Activated T-cell treated with anti-CD3 and anti-CD28 coated beads, Interleukin-2, amount 50 U/mL, for 4 hours (primary cell): ENCODE measurements at regions not wholly inside any gene's neighbourhood (a gene's known extent, or its start where the extent isn't known, plus 50 kb on each side); places are given as distances from the start of the nearest gene placed in this dataset.
"Not testable (repeated sequence)": the region's sequence is repeated elsewhere in the genome, so short reads cannot be mapped to it uniquely, and the experiment has no call there.

Experiments used
- ATAC-seq, 2 donors: fragments of 200-7000 bp; cut with Tn5 transposase; one replicate each; pipeline ENCODE4 v1.10.0; 2021
- DNase-seq: peaks from one replicate; pipeline ENCODE4 v3.0.0-alpha.2; 2020
- H3K27me3 Mint-ChIP-seq: one replicate; pipeline ENCODE4 v1.8.0; 2021; ENCODE audit warnings: low read depth, mixed read lengths
- H3K36me3 Mint-ChIP-seq: one replicate; pipeline ENCODE4 v1.8.0; 2022; ENCODE audit warnings: mixed read lengths; ENCODE audit not compliant: insufficient read depth
- H3K4me1 Mint-ChIP-seq: one replicate; pipeline ENCODE4 v1.8.0; 2021; ENCODE audit warnings: low read depth, mixed read lengths
- H3K4me3 Mint-ChIP-seq: one replicate; pipeline ENCODE4 v1.8.0; 2021; ENCODE audit warnings: mild to moderate bottlenecking, moderate library complexity, mixed read lengths
- H3K9me3 Mint-ChIP-seq: one replicate; pipeline ENCODE4 v1.8.0; 2021; ENCODE audit warnings: mixed read lengths

DNA sequence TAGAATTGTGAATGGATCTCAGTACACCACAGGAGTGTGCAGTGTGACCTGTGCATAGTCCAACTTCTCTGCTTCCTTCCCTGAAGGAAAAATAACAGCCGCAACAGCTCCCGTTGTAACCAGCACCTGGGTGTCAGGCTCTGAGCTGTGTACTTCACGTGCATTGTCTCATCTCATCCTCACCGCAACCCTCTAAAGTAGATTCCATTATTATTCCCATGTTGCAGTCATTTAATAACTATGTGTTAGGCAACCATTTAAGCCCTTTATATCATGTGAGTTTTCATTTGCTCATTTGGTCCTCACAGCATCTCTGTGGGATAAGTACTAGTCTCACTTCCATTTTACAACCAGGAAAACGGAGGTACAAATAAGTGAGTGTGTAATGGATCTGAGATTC is 247.0 kb upstream of the MAF start:
- DNase-seq (no peak), ATAC-seq (no peak)
- H3K27me3 Mint-ChIP-seq = peaks cover 6% of the 10 kb centered on the region
- no peak overlapping the region for H3K4me3 Mint-ChIP-seq
- H3K4me1 Mint-ChIP-seq = peaks cover 11% of the 10 kb centered on the region
- H3K36me3 Mint-ChIP-seq = no peaks in the 10 kb centered on the region
- no peaks in the 10 kb centered on the region for H3K9me3 Mint-ChIP-seq

GRCh38 chr16:79847101-79847500 is 246.6 kb upstream of the MAF start:
- peaks cover 11% of the 10 kb centered on the region for H3K4me1 Mint-ChIP-seq

DNA sequence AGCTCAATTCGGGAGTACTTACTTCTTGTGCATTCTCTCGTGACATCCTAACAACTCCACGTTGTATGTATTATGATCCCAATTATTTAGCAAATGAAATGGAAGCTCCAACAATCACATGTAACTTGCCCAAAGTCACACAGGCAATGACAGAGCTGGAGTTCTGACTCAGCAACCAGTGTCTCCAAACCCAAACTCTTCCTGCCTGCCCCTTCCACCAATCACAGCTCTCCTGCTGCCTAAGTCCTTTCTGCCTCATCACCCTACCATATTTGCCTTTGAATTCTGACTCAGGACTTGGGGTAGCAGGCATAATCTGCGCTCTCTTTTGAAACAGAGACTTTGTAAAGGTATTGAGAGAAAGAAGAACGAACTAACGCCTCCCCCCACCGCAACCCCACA is 245.2 kb upstream of the MAF start:
- H3K36me3 Mint-ChIP-seq = no peaks in the 10 kb centered on the region
- H3K4me1 Mint-ChIP-seq = peaks cover 11% of the 10 kb centered on the region
- H3K27me3 Mint-ChIP-seq = peaks cover 6% of the 10 kb centered on the region
- no peaks in the 10 kb centered on the region for H3K9me3 Mint-ChIP-seq
- DNase-seq (no peak), ATAC-seq (no peak)
- H3K4me3 Mint-ChIP-seq = no peak overlapping the region

More at GRCh38 chr16:79847101-79847500, 246.6 kb upstream of the MAF start:
- Mint-ChIP-seq H3K4me3 (no peak overlapping the region), H3K9me3 (no peaks in the 10 kb centered on the region), H3K36me3 (no peaks in the 10 kb centered on the region), H3K27me3 (peaks cover 6% of the 10 kb centered on the region)
- DNase-seq (no peak), ATAC-seq (no peak)

- Mint-ChIP-seq H3K4me3 (no peak overlapping the region), H3K27me3 (peaks cover 6% of the 10 kb centered on the region), H3K9me3 (no peaks in the 10 kb centered on the region), H3K4me1 (peaks cover 11% of the 10 kb centered on the region), H3K36me3 (no peaks in the 10 kb centered on the region)
- DNase-seq (no peak), ATAC-seq (no peak)
Observed at GRCh38 chr16:79845033-79845733, 244.6 kb upstream of the MAF start.

- no peak overlapping the region for H3K4me3 Mint-ChIP-seq
- H3K4me1 Mint-ChIP-seq = peaks cover 11% of the 10 kb centered on the region
- DNase-seq = no peak
- peaks cover 6% of the 10 kb centered on the region for H3K27me3 Mint-ChIP-seq
- no peaks in the 10 kb centered on the region for H3K9me3 Mint-ChIP-seq
- no peaks in the 10 kb centered on the region for H3K36me3 Mint-ChIP-seq
- ATAC-seq = no peak
Observed at GRCh38 chr16:79844603-79845002, 244.1 kb upstream of the MAF start.

GRCh38 chr16:79843631-79844043 is 243.1 kb upstream of the MAF start:
- peak; percentile 83 to 87 for ATAC-seq
- DNase-seq = no peak
- H3K27me3 Mint-ChIP-seq = peaks cover 6% of the 10 kb centered on the region
- no peaks in the 10 kb centered on the region for H3K36me3 Mint-ChIP-seq
- peaks cover 11% of the 10 kb centered on the region for H3K4me1 Mint-ChIP-seq
- H3K4me3 Mint-ChIP-seq = no peak overlapping the region
- no peaks in the 10 kb centered on the region for H3K9me3 Mint-ChIP-seq

GRCh38 chr16:79843145-79843544 is 242.6 kb upstream of the MAF start:
- no peak overlapping the region for H3K4me3 Mint-ChIP-seq
- H3K9me3 Mint-ChIP-seq = no peaks in the 10 kb centered on the region
- H3K4me1 Mint-ChIP-seq = peaks cover 11% of the 10 kb centered on the region
- peaks cover 6% of the 10 kb centered on the region for H3K27me3 Mint-ChIP-seq
- H3K36me3 Mint-ChIP-seq = no peaks in the 10 kb centered on the region
- DNase-seq (no peak), ATAC-seq (no peak)

DNA sequence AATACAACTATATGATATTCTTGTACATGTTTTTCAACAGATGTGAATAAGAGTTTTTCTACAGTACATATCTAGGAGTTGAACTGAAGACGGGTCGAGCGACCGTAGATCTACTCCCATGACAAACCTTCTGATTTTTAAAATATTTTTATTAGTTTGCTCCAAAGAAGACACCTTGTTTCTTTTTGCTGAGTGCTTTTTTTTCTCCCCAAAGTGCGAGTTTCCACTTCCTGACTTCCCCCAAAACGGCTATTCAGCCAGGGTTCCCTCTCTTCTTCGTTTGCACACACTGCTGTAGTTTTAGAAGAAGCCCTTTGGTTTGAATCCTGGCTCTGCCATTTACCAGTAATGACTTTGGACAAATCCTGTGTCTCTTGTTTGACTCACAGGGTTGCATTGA is 241.7 kb upstream of the MAF start:
- Mint-ChIP-seq H3K9me3 (no peaks in the 10 kb centered on the region), H3K4me1 (peaks cover 11% of the 10 kb centered on the region), H3K36me3 (no peaks in the 10 kb centered on the region), H3K4me3 (no peak overlapping the region), H3K27me3 (peaks cover 6% of the 10 kb centered on the region)
- DNase-seq = no peak
- no peak for ATAC-seq

DNA sequence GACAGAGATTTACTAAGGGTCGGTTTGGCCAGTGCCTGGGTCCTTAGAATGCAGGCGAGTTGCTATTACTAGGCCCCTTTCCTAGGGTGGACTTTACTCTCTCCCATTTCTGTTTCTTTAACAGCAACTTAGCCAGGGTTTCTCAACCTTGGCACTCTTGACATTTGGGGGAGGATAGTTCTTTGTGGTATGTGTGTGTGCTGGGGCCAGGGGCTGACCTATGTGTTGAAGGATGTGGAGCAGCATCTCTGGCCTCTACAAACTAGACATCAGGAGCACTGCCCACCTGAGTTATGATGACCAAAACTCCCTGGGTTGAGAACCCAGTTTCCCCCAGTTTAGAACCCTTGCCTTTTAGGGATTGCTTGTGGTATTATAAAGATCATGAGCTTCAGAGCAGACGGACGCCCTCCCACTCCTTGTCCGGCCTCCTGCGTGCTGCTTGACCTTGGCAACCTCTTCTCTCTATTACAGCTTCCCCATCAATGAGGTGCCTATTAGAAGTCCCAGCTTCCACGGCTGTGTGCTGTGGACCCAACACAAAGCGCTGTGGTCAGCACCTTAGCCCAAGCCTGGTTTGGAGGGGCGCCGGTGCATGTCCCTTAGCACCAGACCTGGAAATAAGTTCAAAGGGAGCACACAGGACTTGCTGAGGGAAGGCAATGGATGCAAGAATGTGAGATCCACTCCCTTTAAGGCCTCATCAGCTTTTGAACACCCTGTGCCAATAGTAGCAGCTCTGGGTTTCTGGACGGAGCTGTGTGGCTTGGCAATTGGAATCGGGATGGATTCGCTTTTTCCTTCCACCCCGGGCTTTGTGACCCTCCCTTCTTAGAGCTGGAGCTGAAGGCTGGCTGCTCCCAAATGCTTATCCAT is 239.2 kb upstream of the MAF start:
- H3K4me1 Mint-ChIP-seq = peaks cover 7% of the 10 kb centered on the region
- H3K4me3 Mint-ChIP-seq = no peak overlapping the region
- DNase-seq (no peak), ATAC-seq (no peak)
- peaks cover 6% of the 10 kb centered on the region for H3K27me3 Mint-ChIP-seq
- H3K9me3 Mint-ChIP-seq = no peaks in the 10 kb centered on the region
- no peaks in the 10 kb centered on the region for H3K36me3 Mint-ChIP-seq

DNA sequence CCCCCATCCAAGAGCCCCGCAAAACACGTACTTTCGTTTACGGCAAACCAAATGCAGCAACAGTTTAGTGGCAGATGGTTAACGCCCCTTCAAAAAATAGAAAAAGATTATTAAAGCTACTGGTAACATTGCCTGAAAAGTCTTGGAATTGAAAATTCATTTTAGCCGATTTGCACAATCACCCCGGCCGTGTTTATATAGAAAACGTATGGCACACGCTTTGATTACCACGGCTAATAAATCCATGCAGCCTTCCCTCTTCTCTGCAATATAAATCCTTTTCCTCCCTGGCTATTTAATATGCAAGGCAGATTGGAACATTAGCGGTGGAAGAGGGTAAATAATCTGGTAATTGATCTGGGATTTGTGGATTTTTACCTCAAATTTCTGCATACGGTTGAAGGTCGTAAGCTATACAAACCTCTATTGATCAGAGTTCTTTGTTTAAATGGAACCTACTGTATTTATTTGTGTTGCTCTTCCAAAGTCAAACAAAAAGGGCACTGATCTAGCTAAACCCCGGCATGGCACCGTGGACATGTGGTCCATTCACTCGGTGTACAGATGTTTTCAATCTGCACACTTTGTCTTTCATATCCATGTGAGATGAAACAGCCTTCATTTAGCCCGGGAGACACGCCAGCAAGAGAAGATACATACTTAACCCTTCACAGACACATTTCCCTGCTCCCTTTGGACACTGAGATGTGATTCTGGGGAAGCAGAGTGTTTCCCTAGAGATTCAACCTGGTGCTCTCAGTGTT is 238.1 kb upstream of the MAF start:
- ATAC-seq (no peak), DNase-seq (no peak)
- Mint-ChIP-seq H3K36me3 (no peaks in the 10 kb centered on the region), H3K27me3 (peaks cover 6% of the 10 kb centered on the region), H3K4me3 (no peak overlapping the region), H3K9me3 (no peaks in the 10 kb centered on the region), H3K4me1 (peaks cover under 1% of the 10 kb centered on the region)

GRCh38 chr16:79836144-79836543 is 235.6 kb upstream of the MAF start:
- peaks cover 2% of the 10 kb centered on the region for H3K27me3 Mint-ChIP-seq
- H3K36me3 Mint-ChIP-seq = no peaks in the 10 kb centered on the region
- no peak for ATAC-seq
- DNase-seq = no peak
- no peak overlapping the region for H3K4me3 Mint-ChIP-seq
- no peaks in the 10 kb centered on the region for H3K4me1 Mint-ChIP-seq
- H3K9me3 Mint-ChIP-seq = no peaks in the 10 kb centered on the region

DNA sequence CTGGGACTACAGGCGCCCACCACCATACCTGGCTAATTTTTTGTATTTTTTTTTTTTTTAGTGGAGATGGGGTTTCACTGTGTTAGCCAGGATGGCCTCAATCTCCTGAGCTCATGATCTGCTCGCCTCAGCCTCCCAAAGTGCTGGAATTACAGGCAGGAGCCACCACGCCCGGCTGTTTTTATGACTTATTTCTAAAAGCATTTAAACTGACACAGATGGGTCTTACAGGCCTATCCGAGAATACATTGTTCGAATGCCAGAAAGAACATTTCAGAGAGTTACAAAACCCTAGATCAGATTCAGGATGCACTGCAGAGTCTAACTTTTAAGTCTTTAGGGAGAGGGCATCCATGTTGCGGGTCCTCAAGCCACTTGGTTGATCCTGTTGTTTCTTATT is 234.7 kb upstream of the MAF start:
- Mint-ChIP-seq H3K4me1 (no peaks in the 10 kb centered on the region), H3K9me3 (no peaks in the 10 kb centered on the region), H3K4me3 (no peak overlapping the region), H3K27me3 (peaks cover 2% of the 10 kb centered on the region), H3K36me3 (no peaks in the 10 kb centered on the region)
- DNase-seq = no peak
- no peak for ATAC-seq

DNA sequence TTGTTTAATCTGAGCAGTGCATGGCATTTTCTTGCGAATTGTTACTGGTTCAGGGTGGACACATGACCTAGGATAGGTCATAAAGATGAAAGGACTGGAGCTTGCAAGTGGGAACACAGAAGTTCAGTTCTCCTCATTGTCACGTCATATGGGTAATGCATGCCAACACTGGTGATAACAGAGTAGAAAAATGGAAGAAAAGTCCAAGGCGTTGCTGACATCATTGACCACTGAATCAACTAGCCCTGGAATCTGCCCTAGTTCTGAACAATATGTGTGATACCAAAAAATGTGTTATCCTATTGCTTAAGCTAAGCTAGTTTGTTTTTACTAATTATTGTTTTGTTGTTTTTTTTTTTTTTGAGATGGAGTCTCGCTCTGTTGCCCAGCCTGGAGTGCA is 234.2 kb upstream of the MAF start:
- ATAC-seq (no peak), DNase-seq (no peak)
- Mint-ChIP-seq H3K9me3 (no peaks in the 10 kb centered on the region), H3K4me3 (no peak overlapping the region), H3K36me3 (no peaks in the 10 kb centered on the region), H3K27me3 (peaks cover 2% of the 10 kb centered on the region), H3K4me1 (no peaks in the 10 kb centered on the region)

DNA sequence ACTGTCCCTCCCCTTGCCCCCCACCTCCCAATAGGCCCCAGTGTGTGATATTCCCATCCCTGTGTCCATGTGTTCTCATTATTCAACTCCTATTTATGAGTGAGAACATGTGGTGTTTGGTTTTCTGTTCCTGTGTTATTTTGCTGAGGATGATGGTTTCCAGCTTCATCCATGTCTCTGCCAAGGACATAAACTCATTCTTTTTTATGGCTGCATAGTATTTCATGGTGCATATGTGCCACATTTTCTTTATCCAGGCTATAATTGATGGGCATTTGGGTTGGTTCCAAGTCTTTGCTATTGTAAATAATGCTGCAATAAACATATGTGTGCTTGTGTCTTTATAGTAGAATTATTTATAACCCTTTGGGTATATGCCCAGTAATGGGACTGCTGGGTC is 233.5 kb upstream of the MAF start:
- H3K9me3 Mint-ChIP-seq, H3K36me3 Mint-ChIP-seq: not testable (repeated sequence)

More for the DNA sequence above, 233.5 kb upstream of the MAF start:
- not testable (repeated sequence) for ATAC-seq, H3K27me3 Mint-ChIP-seq, H3K4me1 Mint-ChIP-seq, H3K4me3 Mint-ChIP-seq, DNase-seq
